Nephron (organoid): ENCODE measurements at regions not wholly inside any gene's neighbourhood (a gene's known extent, or its start where the extent isn't known, plus 50 kb on each side); places are given as distances from the start of the nearest gene placed in this dataset.

Experiments
- H3K27ac Mint-ChIP-seq, 3 experiments: 2 replicates each; pipeline ENCODE4 v1.8.0; 2020; ENCODE audit warnings: mixed read lengths in 3 of 3, mild to moderate bottlenecking in 2 of 3, moderate library complexity in 1 of 3
- H3K27me3 Mint-ChIP-seq: 2 replicates; pipeline ENCODE4 v1.8.0; 2021; ENCODE audit warnings: low read depth, mild to moderate bottlenecking, moderate library complexity, mixed read lengths
- H3K36me3 Mint-ChIP-seq: 2 replicates; pipeline ENCODE4 v1.8.0; 2020; ENCODE audit warnings: low read depth, mixed read lengths
- H3K4me1 Mint-ChIP-seq: 2 replicates; pipeline ENCODE4 v1.8.0; 2020; ENCODE audit warnings: mixed read lengths
- H3K4me3 Mint-ChIP-seq, 3 experiments: 2 replicates each; pipeline ENCODE4 v1.8.0; 2020; ENCODE audit warnings: mild to moderate bottlenecking in 3 of 3, mixed read lengths in 3 of 3, moderate library complexity in 2 of 3
- H3K9me3 Mint-ChIP-seq: 2 replicates; pipeline ENCODE4 v1.8.0; 2020; ENCODE audit warnings: mixed read lengths
- TF ChIP-seq, protein P1 (sequence below), 3 experiments: fragments of 200-600 bp; sonication (generic); IDR thresholded peaks; one replicate each; pipeline ENCODE4 v1.5.0; 2021; ENCODE audit warnings: antibody characterized with exemption in 3 of 3; ENCODE audit not compliant: unreplicated experiment in 3 of 3

DNA sequence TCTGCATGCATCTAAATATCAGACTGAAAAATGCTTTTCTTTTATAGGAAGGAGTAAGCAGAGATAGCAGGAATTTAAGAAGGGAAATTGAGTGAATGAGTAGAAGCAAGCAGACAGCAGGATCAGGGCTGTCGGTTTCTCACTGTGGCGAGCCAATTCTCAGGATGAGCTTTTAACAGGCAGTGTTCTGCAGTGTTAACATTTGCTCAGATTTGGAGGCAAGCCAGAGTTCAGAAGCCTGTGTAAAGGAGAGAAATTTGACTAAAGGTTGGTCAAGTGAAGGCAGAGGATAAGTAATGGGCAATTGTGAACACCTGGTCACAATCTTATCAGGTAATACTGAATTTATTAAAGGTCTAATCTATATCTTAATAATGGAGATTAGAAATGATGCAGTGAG lies 133.3 kb upstream of the MAGEB16 start:
- H3K4me3 Mint-ChIP-seq = no peak overlapping the region
- no peaks in the 10 kb centered on the region for H3K4me1 Mint-ChIP-seq
- TF ChIP-seq, protein P1, sequence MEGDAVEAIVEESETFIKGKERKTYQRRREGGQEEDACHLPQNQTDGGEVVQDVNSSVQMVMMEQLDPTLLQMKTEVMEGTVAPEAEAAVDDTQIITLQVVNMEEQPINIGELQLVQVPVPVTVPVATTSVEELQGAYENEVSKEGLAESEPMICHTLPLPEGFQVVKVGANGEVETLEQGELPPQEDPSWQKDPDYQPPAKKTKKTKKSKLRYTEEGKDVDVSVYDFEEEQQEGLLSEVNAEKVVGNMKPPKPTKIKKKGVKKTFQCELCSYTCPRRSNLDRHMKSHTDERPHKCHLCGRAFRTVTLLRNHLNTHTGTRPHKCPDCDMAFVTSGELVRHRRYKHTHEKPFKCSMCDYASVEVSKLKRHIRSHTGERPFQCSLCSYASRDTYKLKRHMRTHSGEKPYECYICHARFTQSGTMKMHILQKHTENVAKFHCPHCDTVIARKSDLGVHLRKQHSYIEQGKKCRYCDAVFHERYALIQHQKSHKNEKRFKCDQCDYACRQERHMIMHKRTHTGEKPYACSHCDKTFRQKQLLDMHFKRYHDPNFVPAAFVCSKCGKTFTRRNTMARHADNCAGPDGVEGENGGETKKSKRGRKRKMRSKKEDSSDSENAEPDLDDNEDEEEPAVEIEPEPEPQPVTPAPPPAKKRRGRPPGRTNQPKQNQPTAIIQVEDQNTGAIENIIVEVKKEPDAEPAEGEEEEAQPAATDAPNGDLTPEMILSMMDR (IDR thresholded peaks at IDR 0.05; ENCODE audit: unreplicated experiment in 3 of 3) = no peak

DNA sequence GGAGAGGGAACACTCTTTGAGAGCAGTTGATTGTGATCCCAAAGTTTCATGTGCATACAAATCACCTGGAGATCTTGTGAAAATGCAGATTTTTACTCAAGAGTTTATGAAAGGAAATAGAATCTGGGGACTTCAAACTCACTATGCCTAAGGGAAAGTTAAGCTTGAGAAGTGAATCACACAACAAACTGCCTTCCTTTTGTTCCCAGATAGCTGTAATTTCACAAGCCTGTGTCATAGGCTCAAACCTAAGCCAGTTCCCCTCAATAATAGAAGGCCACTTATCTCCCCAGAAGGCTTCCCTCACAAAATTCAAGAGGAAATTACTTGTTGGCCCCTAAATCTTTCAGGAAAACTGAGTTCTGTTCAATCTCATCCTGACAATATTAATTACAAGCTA lies 132.8 kb upstream of the MAGEB16 start:
- Mint-ChIP-seq H3K4me3 (no peak overlapping the region), H3K36me3 (no peaks in the 10 kb centered on the region), H3K9me3 (peaks cover 4% of the 10 kb centered on the region), H3K27me3 (no peaks in the 10 kb centered on the region), H3K4me1 (no peaks in the 10 kb centered on the region), H3K27ac (no peak overlapping the region)
- TF ChIP-seq, protein P1 (IDR thresholded peaks at IDR 0.05; ENCODE audit: unreplicated experiment in 3 of 3) = no peak

More for the DNA sequence above, 133.3 kb upstream of the MAGEB16 start:
- H3K36me3 Mint-ChIP-seq = no peaks in the 10 kb centered on the region
- H3K27ac Mint-ChIP-seq = no peak overlapping the region
- H3K9me3 Mint-ChIP-seq = peaks cover 4% of the 10 kb centered on the region
- H3K27me3 Mint-ChIP-seq = no peaks in the 10 kb centered on the region

DNA sequence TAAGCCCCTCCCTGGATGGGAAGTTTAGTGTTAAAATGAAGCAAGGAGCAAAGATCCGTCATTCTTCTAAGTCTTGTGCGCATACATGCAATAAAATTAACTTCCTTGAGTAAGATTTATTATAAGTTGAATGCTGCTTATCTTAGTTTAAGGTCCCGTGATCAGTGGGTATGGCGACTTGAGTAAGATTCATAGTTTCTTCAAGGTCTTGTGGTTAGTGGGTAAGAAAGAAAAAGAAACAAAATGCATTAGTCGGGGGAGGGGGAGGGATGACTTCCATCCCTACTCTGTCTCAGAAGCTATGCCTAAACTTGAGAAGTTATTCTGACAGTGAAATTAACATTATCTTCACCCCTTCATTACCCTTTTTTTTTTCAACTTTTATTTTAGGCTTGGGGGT lies 127.3 kb upstream of the MAGEB16 start:
- no peaks in the 10 kb centered on the region for H3K27me3 Mint-ChIP-seq
- H3K4me1 Mint-ChIP-seq = no peaks in the 10 kb centered on the region
- H3K9me3 Mint-ChIP-seq = peaks cover 11% of the 10 kb centered on the region
- no peak overlapping the region for H3K27ac Mint-ChIP-seq
- TF ChIP-seq, protein P1 (IDR thresholded peaks at IDR 0.05; ENCODE audit: unreplicated experiment in 3 of 3) = no peak
- no peaks in the 10 kb centered on the region for H3K36me3 Mint-ChIP-seq
- no peak overlapping the region for H3K4me3 Mint-ChIP-seq

DNA sequence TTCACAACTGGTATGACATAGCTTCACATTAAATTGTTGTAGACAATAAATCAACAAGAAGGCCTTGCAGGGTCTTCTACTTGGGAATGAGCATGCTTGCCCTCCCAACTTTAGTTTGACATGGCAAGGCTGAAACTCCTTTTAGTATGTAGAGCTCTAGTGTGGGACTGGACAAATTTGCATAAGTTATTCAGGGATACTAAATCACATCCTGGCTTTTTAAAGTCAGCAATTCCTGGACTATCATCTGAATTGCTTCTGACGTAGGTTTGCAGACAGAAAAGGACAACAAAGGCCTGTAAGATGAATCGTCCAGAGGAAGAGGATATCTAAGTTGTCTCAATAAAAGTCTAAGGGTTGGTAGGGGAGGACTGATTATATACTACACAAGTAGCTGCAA lies 123.0 kb upstream of the MAGEB16 start:
- Mint-ChIP-seq H3K36me3 (no peaks in the 10 kb centered on the region), H3K4me3 (no peak overlapping the region), H3K27ac (no peak overlapping the region), H3K9me3 (peaks cover 7% of the 10 kb centered on the region), H3K4me1 (no peaks in the 10 kb centered on the region), H3K27me3 (no peaks in the 10 kb centered on the region)
- TF ChIP-seq, protein P1 (IDR thresholded peaks at IDR 0.05; ENCODE audit: unreplicated experiment in 3 of 3) = no peak

DNA sequence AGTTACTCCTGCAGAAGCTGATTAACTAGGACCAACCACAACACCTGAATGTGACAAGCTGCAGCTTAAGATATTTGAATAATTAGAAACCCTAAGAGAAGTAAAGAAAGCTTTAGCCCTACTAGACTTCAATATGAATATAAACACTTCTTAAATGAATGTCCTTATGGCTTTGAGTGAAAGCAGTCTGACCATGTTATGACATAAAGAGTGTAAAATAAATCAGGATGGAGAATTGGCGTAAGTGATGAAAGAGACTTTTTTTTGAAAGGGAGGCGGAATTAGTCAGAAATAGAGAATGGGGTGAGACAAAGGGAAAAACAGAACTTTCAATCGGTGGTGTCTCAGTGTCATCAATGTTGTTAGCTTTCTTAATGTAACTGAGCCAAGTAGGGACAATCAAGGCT lies 117.2 kb upstream of the MAGEB16 start:
- H3K27ac Mint-ChIP-seq = no peak overlapping the region
- TF ChIP-seq, protein P1 (IDR thresholded peaks at IDR 0.05; ENCODE audit: unreplicated experiment in 3 of 3) = no peak
- no peaks in the 10 kb centered on the region for H3K27me3 Mint-ChIP-seq
- no peak overlapping the region for H3K4me3 Mint-ChIP-seq
- H3K36me3 Mint-ChIP-seq = no peaks in the 10 kb centered on the region
- H3K9me3 Mint-ChIP-seq = peaks cover 1% of the 10 kb centered on the region
- no peaks in the 10 kb centered on the region for H3K4me1 Mint-ChIP-seq

DNA sequence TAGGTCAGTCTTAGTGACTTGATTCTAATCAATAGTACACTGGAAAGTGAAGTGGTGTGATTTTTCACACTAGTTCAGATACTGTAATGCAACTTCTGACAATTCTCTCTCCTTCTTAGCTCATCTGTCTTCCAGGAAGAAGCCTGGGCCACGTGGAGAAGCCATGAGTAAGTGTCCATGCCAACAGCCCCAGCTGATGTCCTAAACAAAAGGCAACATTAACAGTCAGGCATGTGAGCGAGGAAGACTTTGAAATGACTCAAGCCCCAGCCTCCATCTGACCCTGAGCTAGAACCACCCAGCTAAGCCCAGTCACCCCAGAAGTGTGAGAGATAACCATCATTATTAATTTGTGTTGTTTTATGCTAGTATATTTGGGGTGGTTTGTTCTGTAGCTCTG lies 115.7 kb upstream of the MAGEB16 start:
- H3K36me3 Mint-ChIP-seq = no peaks in the 10 kb centered on the region
- TF ChIP-seq, protein P1 (IDR thresholded peaks at IDR 0.05; ENCODE audit: unreplicated experiment in 3 of 3) = no peak
- peaks cover 2% of the 10 kb centered on the region for H3K9me3 Mint-ChIP-seq
- no peak overlapping the region for H3K4me3 Mint-ChIP-seq
- no peak overlapping the region for H3K27ac Mint-ChIP-seq
- no peaks in the 10 kb centered on the region for H3K27me3 Mint-ChIP-seq
- no peaks in the 10 kb centered on the region for H3K4me1 Mint-ChIP-seq
